Mesothelial cell of epicardium (in vitro differentiated cells): ENCODE measurements at regions not wholly inside any gene's neighbourhood (a gene's known extent, or its start where the extent isn't known, plus 50 kb on each side); places are given as distances from the start of the nearest gene placed in this dataset.
"Not testable (repeated sequence)": the region's sequence is repeated elsewhere in the genome, so short reads cannot be mapped to it uniquely, and the experiment has no call there.

Experiments used
- DNase-seq, 2 experiments: peaks; one replicate each; pipeline ENCODE4 v3.0.0; 2021; ENCODE audit warnings: low spot score in 2 of 2; ENCODE audit not compliant: unreplicated experiment in 2 of 2
- H3K27ac Mint-ChIP-seq: 2 replicates; pipeline ENCODE4 v1.8.0; 2021; ENCODE audit warnings: mixed read lengths
- H3K27me3 Mint-ChIP-seq: 2 replicates; pipeline ENCODE4 v1.8.0; 2021; ENCODE audit warnings: low read depth, mixed read lengths
- H3K36me3 Mint-ChIP-seq: 2 replicates; pipeline ENCODE4 v1.8.0; 2021; ENCODE audit warnings: mixed read lengths
- H3K4me1 Mint-ChIP-seq: 2 replicates; pipeline ENCODE4 v1.8.0; 2021; ENCODE audit warnings: mixed read lengths
- H3K4me3 Mint-ChIP-seq: 2 replicates; pipeline ENCODE4 v1.8.0; 2021; ENCODE audit warnings: mild to moderate bottlenecking, moderate library complexity, mixed read lengths
- H3K9me3 Mint-ChIP-seq: 2 replicates; pipeline ENCODE4 v1.8.0; 2021; ENCODE audit warnings: mixed read lengths
- CTCF ChIP-seq: fragments of 200-600 bp; sonication (generic); IDR thresholded peaks from one replicate; pipeline ENCODE4 v1.5.0; 2021; ENCODE audit warnings: antibody characterized with exemption; ENCODE audit not compliant: unreplicated experiment

- H3K4me3 Mint-ChIP-seq, result no peak overlapping the region
- H3K27ac Mint-ChIP-seq, result no peak overlapping the region
- no peak for TF ChIP-seq CTCF
- no peaks in the 10 kb centered on the region for H3K9me3 Mint-ChIP-seq
- no peak for DNase-seq
- no peaks in the 10 kb centered on the region for H3K27me3 Mint-ChIP-seq
- H3K4me1 Mint-ChIP-seq, result peaks cover 5% of the 10 kb centered on the region
- H3K36me3 Mint-ChIP-seq, result no peaks in the 10 kb centered on the region
Measured at GRCh38 chr12:92378682-92379479, 233.2 kb upstream of the BTG1 start.

GRCh38 chr12:92375504-92375903, 229.9 kb upstream of the BTG1 start:
- not testable (repeated sequence) for H3K27me3 Mint-ChIP-seq, H3K36me3 Mint-ChIP-seq

GRCh38 chr12:92370828-92371227, 225.2 kb upstream of the BTG1 start:
- no peak overlapping the region for H3K27ac Mint-ChIP-seq
- H3K9me3 Mint-ChIP-seq, result no peaks in the 10 kb centered on the region
- H3K4me1 Mint-ChIP-seq, result no peaks in the 10 kb centered on the region
- DNase-seq, result no peak
- TF ChIP-seq CTCF, result no peak
- H3K27me3 Mint-ChIP-seq, result no peaks in the 10 kb centered on the region
- H3K36me3 Mint-ChIP-seq, result no peaks in the 10 kb centered on the region
- H3K4me3 Mint-ChIP-seq, result no peak overlapping the region

More at GRCh38 chr12:92375504-92375903, 229.9 kb upstream of the BTG1 start:
- H3K27ac Mint-ChIP-seq, H3K9me3 Mint-ChIP-seq, H3K4me3 Mint-ChIP-seq, H3K4me1 Mint-ChIP-seq, DNase-seq: not testable (repeated sequence)

GRCh38 chr12:92369636-92370035, 224.0 kb upstream of the BTG1 start:
- Mint-ChIP-seq H3K36me3 (no peaks in the 10 kb centered on the region), H3K4me3 (no peak overlapping the region), H3K9me3 (no peaks in the 10 kb centered on the region), H3K27ac (no peak overlapping the region), H3K4me1 (peaks cover 3% of the 10 kb centered on the region), H3K27me3 (no peaks in the 10 kb centered on the region)
- TF ChIP-seq CTCF, result no peak
- no peak for DNase-seq

GRCh38 chr12:92369056-92369455, 223.4 kb upstream of the BTG1 start:
- Mint-ChIP-seq H3K4me1 (peaks cover 5% of the 10 kb centered on the region), H3K4me3 (no peak overlapping the region), H3K27me3 (no peaks in the 10 kb centered on the region), H3K36me3 (no peaks in the 10 kb centered on the region), H3K27ac (no peak overlapping the region), H3K9me3 (no peaks in the 10 kb centered on the region)
- TF ChIP-seq CTCF, result no peak
- no peak for DNase-seq

GRCh38 chr12:92365836-92366235, 220.2 kb upstream of the BTG1 start:
- H3K27me3 Mint-ChIP-seq, result no peaks in the 10 kb centered on the region
- no peaks in the 10 kb centered on the region for H3K36me3 Mint-ChIP-seq
- TF ChIP-seq CTCF, result no peak
- H3K27ac Mint-ChIP-seq, result no peak overlapping the region
- H3K9me3 Mint-ChIP-seq, result no peaks in the 10 kb centered on the region
- DNase-seq, result no peak
- no peak overlapping the region for H3K4me3 Mint-ChIP-seq
- H3K4me1 Mint-ChIP-seq, result peaks cover 23% of the 10 kb centered on the region
